HUES48 (cell line): ENCODE measurements at regions not wholly inside any gene's neighbourhood (a gene's known extent, or its start where the extent isn't known, plus 50 kb on each side); places are given as distances from the start of the nearest gene placed in this dataset.

Source experiments
- H3K27ac ChIP-seq: one replicate; pipeline ENCODE4 v1.7.0; 2013; ENCODE audit warnings: low read depth, low read length, inconsistent platforms
- H3K27me3 ChIP-seq: 2 replicates; pipeline ENCODE4 v1.6.1; 2013; ENCODE audit warnings: mild to moderate bottlenecking, low read length; ENCODE audit not compliant: control insufficient read depth, insufficient read depth
- H3K36me3 ChIP-seq: 2 replicates; pipeline ENCODE4 v1.6.1; 2013; ENCODE audit warnings: low read length; ENCODE audit not compliant: control insufficient read depth, insufficient read depth
- H3K4me1 ChIP-seq: 2 replicates; pipeline ENCODE4 v1.6.1; 2013; ENCODE audit warnings: mild to moderate bottlenecking, low read length; ENCODE audit not compliant: control insufficient read depth, insufficient read depth
- H3K4me3 ChIP-seq: 2 replicates; pipeline ENCODE4 v1.5.1; 2013; ENCODE audit warnings: mild to moderate bottlenecking, low read depth, low read length
- H3K9ac ChIP-seq: 2 replicates; pipeline ENCODE4 v1.6.1; 2013; ENCODE audit warnings: mild to moderate bottlenecking, low read depth, low read length, moderate library complexity
- H3K9me3 ChIP-seq: 2 replicates; pipeline ENCODE4 v1.6.1; 2013; ENCODE audit warnings: low read length; ENCODE audit not compliant: control insufficient read depth, insufficient read depth

GRCh38 chr12:126847005-126847629 lies 1419.9 kb upstream of the TMEM132C start:
- H3K27me3 ChIP-seq, result no peaks in the 10 kb centered on the region
- no peaks in the 10 kb centered on the region for H3K9me3 ChIP-seq
- H3K4me3 ChIP-seq, result no peak overlapping the region
- 0 out of 2 replicates have a peak, but pooled peaks cover 11% of the 10 kb centered on the region for H3K4me1 ChIP-seq
- no peak overlapping the region for H3K27ac ChIP-seq
- no peak overlapping the region for H3K9ac ChIP-seq
- no peaks in the 10 kb centered on the region for H3K36me3 ChIP-seq

GRCh38 chr12:126855768-126856167 lies 1411.2 kb upstream of the TMEM132C start:
- Histone ChIP-seq H3K4me3 (no peak overlapping the region), H3K9me3 (no peaks in the 10 kb centered on the region), H3K36me3 (no peaks in the 10 kb centered on the region), H3K9ac (no peak overlapping the region), H3K27me3 (no peaks in the 10 kb centered on the region), H3K27ac (no peak overlapping the region), H3K4me1 (no peaks in the 10 kb centered on the region)

GRCh38 chr12:126856958-126857357 lies 1410.0 kb upstream of the TMEM132C start:
- H3K27me3 ChIP-seq, result no peaks in the 10 kb centered on the region
- no peaks in the 10 kb centered on the region for H3K9me3 ChIP-seq
- no peaks in the 10 kb centered on the region for H3K4me1 ChIP-seq
- H3K9ac ChIP-seq, result no peak overlapping the region
- H3K36me3 ChIP-seq, result no peaks in the 10 kb centered on the region
- H3K27ac ChIP-seq, result no peak overlapping the region
- no peak overlapping the region for H3K4me3 ChIP-seq

GRCh38 chr12:126858560-126858959 lies 1408.4 kb upstream of the TMEM132C start:
- Histone ChIP-seq H3K27me3 (no peaks in the 10 kb centered on the region), H3K4me3 (no peak overlapping the region), H3K4me1 (no peaks in the 10 kb centered on the region), H3K36me3 (no peaks in the 10 kb centered on the region), H3K9me3 (no peaks in the 10 kb centered on the region), H3K9ac (no peak overlapping the region), H3K27ac (no peak overlapping the region)

- no peaks in the 10 kb centered on the region for H3K4me1 ChIP-seq
- H3K9me3 ChIP-seq, result no peaks in the 10 kb centered on the region
These were observed 1406.8 kb upstream of the TMEM132C start for GRCh38 chr12:126860210-126860609.

GRCh38 chr12:126862500-126862899 lies 1404.5 kb upstream of the TMEM132C start:
- Histone ChIP-seq H3K4me1 (no peaks in the 10 kb centered on the region), H3K9me3 (no peaks in the 10 kb centered on the region), H3K27me3 (no peaks in the 10 kb centered on the region), H3K4me3 (no peak overlapping the region), H3K27ac (no peak overlapping the region), H3K9ac (no peak overlapping the region), H3K36me3 (no peaks in the 10 kb centered on the region)

More at GRCh38 chr12:126860210-126860609, 1406.8 kb upstream of the TMEM132C start:
- no peak overlapping the region for H3K27ac ChIP-seq
- no peaks in the 10 kb centered on the region for H3K36me3 ChIP-seq
- H3K4me3 ChIP-seq, result no peak overlapping the region
- no peaks in the 10 kb centered on the region for H3K27me3 ChIP-seq
- H3K9ac ChIP-seq, result no peak overlapping the region

- no peak overlapping the region for H3K4me3 ChIP-seq
- H3K36me3 ChIP-seq, result no peaks in the 10 kb centered on the region
- H3K4me1 ChIP-seq, result no peaks in the 10 kb centered on the region; the same call in 1 of the 2 replicates
- H3K27me3 ChIP-seq, result no peaks in the 10 kb centered on the region
- H3K27ac ChIP-seq, result no peak overlapping the region
- H3K9me3 ChIP-seq, result no peaks in the 10 kb centered on the region
- H3K9ac ChIP-seq, result no peak overlapping the region
These were observed 1397.3 kb upstream of the TMEM132C start for GRCh38 chr12:126869644-126870043.

GRCh38 chr12:126873701-126874100 lies 1393.3 kb upstream of the TMEM132C start:
- Histone ChIP-seq H3K4me1 (no peaks in the 10 kb centered on the region; the same call in 1 of the 2 replicates), H3K4me3 (no peak overlapping the region), H3K9ac (no peak overlapping the region), H3K9me3 (no peaks in the 10 kb centered on the region), H3K27ac (no peak overlapping the region), H3K36me3 (no peaks in the 10 kb centered on the region), H3K27me3 (no peaks in the 10 kb centered on the region)

GRCh38 chr12:126874427-126875026 lies 1392.4 kb upstream of the TMEM132C start:
- H3K27ac ChIP-seq, result no peak overlapping the region
- H3K9ac ChIP-seq, result no peak overlapping the region
- H3K36me3 ChIP-seq, result no peaks in the 10 kb centered on the region
- no peak overlapping the region for H3K4me3 ChIP-seq
- no peaks in the 10 kb centered on the region for H3K27me3 ChIP-seq
- H3K4me1 ChIP-seq, result no peaks in the 10 kb centered on the region; the same call in 1 of the 2 replicates
- H3K9me3 ChIP-seq, result no peaks in the 10 kb centered on the region

GRCh38 chr12:126879842-126880241 lies 1387.1 kb upstream of the TMEM132C start:
- Histone ChIP-seq H3K36me3 (no peaks in the 10 kb centered on the region), H3K9me3 (no peaks in the 10 kb centered on the region), H3K27ac (no peak overlapping the region), H3K27me3 (no peaks in the 10 kb centered on the region), H3K9ac (no peak overlapping the region), H3K4me3 (no peak overlapping the region), H3K4me1 (0 out of 2 replicates have a peak, but pooled peaks cover 3% of the 10 kb centered on the region)

GRCh38 chr12:126883697-126884096 lies 1383.3 kb upstream of the TMEM132C start:
- Histone ChIP-seq H3K4me3 (no peak overlapping the region), H3K4me1 (0 out of 2 replicates have a peak, but pooled peaks cover 3% of the 10 kb centered on the region), H3K27me3 (no peaks in the 10 kb centered on the region), H3K9ac (no peak overlapping the region), H3K36me3 (no peaks in the 10 kb centered on the region), H3K9me3 (no peaks in the 10 kb centered on the region), H3K27ac (no peak overlapping the region)
